ENCODE measurements at regions not wholly inside any gene's neighbourhood (a gene's known extent, or its start where the extent isn't known, plus 50 kb on each side); places are given as distances from the start of the nearest gene placed in this dataset.

DNA sequence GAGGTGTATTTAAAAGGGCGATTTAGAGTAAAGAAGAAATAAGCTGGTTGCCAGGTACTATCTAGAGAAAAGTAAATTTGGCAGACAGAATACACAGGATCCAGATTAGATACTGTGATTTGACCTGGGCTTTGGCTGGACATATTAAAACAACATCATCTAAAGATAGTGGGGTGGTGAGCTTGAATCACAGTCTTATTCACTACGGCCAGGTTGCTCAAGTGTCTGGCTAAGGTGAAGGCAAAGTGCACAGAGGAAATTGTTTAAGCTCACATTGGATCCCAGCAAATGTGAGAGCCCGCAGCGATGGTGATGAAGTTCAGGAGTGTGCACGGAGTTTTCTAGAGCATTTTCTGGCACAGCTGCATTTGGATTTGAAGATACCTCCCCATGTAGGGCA, 398.2 kb upstream of the MEF2C start:
- no peak for DNase-seq

DNA sequence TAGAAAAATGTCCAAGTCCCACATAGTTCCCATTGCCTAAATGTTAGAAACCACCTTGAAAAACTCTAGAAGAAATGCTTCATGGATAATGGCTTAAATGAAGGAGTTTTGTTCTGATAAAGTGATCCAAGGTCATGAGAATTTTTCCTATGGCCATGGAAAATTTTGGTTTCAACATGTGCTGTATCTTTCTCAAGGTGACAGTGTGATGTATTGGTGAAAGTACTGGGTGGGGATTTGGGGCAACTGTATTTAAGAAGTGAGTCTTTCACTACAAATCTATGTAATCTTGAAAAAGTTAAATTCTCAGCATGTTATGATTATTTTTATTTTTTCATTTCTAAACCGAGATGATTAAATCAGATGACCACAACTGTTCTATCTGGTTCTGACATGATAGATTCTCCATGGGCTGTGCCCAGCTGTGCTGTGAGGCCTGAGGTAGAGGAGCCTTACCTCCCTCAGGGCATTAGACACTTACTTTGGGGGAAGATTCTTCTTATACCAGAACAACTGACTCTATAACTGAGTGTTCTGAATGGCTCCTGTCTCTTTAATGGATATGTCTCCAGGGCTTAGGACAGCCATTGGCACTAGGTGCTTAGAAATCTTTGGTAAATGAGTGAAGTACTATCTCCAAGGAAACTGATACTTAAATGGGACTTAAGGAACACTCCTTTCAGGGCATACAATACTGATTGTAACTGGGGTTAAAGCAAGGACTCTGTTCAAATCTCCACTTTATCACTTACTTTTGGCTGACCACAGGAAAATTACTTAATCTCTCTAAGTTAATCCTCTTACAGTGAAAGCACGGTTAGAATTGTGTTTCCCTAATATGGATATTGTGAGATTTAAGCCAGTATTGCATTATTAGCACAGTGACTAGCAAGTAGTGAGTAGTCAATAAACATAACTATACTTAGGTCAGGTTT, 397.4 kb upstream of the MEF2C start:
- DNase-seq: no peak

DNA sequence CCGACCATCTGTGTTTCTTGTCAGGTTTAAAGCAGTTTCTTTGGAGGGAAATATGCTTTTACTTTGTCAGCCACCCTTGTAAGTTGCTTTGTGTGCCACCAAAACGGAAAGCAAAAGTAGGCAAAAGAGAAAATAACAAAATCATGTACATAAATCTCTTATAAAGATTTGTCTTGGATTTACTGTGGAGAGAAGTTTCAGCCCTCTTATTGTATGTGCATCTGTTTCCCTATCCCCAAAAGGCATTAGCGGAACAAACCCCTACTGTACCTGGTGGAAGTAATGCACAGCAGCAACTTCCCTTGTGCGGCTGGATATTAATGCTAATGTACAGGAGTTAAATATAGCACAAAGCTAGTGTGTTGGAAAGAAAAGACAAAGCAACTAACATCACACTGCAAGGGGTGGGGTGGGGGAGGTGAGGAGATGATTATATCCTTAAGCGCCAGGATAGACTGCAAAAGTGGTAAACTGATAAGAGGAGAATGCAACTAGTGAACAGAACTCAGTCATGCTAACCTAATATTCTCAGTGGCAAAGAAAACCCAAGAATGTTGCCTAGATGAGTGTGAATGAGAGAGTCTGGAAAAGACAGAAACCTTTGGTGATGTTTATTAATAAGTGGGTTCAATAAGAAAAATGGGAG, 396.5 kb upstream of the MEF2C start:
- no peak for DNase-seq

DNA sequence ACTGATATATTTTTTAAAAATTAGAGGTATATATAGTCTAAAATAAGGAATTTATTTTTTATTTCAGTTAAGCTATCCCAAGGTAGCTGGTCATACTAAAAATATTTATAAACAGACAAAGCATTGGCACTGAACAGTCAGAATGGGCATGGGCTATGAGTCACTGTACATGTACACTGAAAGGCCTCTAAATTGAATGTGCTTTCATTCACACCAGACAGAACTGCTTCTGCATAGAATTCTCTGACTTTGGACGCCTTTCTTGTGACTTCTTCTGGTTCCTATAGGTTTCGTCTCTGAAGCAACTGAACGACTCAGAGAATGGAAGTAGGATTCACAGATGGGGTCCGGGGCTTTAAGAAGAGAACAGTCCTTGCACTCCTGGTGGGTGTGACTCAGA, 394.8 kb upstream of the MEF2C start:
- DNase-seq: no peak

DNA sequence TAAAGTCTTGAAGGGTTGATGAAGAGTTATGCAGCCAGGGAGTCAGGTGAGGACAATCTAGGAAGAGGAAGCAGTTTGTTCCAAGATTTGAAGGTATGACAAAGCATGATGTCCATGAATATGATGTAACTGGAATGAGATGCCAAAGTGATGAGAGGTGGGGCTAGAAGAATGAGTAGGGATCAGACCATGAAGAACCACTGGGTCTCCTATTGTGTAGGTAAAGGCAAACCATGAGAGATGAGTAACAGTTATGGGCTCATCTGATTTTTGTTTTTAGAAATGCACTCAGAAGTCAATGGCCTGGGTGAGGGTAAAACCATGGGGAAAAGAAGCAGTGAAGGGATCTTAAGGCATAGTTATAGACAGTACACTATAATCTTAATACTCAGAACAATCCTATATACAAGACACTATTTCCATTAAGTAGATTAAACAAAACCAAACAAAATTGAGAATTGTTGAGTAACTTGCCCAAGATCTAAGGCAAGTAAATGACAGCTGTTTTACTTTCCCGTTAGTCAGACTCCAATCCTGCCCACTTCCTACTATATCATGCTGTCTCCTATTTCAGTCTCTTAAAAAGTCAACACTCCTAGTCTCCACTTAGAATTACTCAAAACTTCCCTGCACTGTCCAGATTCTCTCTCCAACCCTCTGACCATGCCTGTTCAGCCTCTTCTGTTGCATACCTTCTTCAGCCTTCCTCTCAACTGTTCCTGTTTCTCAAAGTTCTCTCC, 393.8 kb upstream of the MEF2C start:
- DNase-seq: no peak

DNA sequence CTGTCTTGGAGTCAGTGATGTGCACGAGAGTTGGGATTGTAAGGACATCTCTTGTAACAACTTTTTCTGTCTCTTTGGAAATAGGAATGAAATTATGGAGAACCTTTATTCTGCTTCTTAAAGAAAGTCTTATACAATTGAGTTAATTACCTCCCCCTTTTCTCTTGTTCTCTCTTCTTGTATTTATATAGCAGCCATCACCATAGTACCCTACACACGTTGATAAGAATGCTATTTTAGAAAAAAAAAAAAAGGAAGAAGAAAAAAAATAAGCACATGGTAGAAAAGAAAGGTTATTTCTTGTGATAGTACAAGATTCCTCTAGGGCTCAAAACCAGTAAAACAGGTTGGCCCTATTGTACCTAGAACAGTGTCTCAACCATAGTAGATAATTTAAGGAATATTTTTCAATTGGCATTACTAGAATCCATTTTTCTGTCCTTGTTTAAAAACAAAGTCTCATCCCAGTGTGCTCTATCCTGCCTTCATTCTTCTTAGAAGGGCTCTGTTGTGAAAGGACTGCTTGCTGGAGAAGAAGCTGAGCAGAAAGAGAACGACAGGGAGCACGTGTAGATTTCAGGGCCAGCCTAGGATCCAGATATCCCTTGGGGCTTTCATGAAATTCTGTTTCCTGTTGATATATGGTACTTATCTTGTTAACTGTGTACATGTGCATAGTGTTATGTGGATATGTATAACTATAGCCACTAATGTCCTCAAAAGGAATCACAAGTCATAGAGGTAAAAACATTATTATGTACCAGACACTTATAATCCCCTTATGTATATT, 392.3 kb upstream of the MEF2C start:
- DNase-seq: no peak

DNA sequence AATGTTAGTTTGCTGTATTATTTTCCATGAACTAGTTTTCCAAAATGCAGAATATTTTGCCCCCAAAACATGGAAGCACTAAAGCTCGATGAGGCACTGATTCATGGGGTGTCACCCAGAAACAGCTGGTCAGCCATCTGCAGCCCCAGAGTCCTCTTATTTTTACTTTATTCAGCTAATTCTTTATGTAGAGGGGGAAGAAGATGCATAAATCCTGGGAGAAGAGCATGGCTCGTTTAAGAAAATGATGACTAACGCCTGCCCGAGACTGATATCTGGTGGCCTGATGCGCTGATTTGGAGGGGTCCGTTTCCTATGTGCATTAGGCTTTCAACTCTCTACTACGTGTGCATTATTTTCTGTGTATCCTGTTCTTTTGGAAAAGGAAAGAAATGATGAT, 390.3 kb upstream of the MEF2C start:
- DNase-seq: no peak

DNA sequence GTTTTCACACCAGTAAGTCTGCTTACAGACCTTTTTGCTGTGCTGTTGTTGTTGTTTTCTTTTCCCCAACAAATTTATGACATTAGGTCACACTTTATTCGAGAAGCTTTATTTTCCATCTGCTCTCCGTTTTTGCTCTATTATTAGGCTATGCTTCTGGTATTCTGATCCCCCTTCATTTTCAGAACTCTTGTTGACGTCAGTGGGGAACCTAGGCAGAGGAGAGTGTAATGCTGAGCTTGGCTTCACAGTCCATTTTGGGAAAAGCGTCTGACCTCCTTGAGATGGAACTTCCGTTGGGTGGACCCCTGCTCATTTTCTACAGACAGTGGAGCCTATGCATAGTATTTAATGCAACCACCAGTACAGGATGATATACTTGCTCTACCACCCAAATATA, 387.9 kb upstream of the MEF2C start:
- DNase-seq: no peak

DNA sequence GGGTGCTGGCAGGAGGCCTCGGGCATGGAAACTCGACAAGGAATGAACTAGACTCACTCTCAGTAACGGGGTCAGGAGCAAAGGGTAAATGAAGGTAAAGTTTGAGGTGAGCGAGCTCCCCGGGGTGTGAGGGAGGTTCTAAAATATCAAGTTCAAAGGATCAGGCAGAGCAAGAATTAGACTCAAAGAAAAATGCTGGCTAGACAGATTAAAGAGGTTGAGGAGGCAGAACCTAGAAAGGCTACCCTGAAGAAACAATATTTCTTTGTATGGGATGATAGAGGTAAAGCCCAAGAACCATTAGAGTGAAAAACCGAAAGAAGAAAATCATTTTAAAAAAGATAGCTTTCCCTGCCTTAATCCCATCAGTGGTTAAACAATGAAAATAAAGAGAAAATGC, 386.7 kb upstream of the MEF2C start:
- no peak for DNase-seq

DNA sequence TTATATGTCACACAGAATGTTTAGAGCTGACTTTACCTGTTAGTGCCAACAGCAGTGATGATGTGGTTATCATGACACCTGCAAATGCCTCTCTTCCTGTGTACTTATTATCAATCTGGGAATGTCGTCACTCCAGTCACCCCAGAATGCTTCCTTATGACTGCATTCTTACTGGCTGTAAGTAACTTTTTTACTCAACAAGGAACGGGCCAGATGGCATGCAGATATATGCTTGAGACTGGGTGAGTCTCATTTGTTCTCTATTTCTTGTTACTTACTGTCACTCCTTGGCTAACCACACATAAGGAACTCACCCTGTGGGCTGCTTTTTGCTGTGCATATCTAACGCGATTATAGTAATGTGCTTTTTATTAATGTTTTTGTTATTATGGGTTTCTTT, 385.5 kb upstream of the MEF2C start:
- DNase-seq: no peak

DNA sequence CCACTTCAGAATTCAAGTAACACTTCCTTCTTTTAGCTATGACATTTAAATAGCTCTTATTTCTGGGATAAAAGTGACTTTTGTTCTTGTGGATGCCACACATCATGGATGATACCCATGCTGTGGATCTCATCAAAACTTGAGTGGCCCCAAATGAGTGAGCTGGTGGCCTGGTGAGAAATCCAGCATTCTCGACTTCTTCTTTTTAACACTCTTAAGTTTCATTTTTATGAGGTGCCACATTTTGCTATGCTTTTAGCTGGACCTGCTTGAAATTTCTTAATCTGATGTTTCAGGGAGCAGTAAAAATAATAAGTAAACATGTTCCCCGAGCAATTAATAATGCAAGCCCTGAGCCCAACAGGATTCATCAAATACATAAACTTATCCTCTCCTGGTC, 384.8 kb upstream of the MEF2C start:
- DNase-seq: no peak

DNA sequence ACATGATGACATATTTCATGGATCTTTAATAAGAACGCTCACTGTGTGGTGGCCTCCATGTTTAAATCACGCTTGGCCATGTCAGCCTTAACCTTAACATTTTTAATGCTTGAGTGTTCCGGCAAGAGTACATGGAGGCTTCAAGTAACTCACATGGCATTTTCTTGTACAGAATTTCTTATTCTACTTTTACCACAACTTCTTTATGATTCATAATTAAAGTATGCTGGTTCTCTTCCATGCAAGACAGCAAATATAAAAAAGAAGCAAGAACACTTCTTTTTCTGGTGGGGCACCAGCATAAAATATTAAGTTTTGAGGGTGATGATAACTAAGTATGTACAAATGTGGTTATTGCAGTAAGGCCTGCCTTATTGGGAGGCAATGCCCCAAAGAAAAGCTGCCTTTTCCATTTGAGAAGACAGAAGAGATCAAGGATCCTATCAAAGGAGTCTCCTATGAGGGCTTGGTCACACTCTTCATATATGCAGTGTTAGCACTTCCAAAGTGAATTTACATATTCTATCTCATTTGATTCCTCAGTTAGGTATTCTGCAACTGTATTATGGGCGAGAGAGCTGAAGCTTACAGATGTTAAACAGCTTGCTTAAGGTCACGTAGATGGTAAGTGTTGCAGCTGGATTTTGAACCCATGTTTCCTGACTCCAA, 382.7 kb upstream of the MEF2C start:
- no peak for DNase-seq

DNA sequence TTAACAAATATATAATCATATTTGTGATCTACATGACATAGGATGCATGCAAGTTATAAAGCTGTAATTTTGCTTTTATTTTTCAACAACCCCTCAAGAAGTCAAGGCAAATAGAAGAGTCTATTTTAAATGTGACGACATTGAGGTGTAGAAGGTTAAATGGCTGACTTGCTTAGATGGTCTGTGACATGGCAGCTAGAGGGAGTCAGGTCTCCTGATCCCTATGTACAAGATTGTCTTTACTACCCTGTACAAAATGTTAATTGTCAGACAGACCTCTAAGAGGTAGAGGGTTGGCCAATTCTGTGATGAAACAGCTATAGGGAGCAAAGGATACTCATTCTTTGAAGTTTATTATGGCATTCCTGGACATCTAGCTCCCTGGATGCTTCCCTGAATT, 380.9 kb upstream of the MEF2C start:
- no peak for DNase-seq

DNA sequence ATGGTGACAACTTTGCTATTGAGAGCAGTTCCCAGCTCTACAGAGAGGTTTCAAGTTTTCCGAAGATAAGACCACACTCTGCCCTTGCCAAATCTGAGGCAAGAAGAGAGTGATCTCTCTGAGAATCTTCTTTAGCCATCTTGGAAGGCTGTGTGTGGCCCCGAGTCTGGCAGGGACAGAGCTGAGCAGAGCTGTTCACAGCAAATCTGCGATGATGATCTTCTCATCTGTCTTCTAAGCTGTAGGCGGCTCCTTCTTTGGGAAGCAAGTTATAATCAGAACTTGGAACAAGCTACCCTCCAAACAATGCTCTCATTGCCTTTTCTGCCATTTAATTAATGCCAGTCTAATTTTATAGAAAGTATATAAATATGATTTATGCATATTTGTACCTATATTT, 379.0 kb upstream of the MEF2C start:
- DNase-seq: no peak

DNA sequence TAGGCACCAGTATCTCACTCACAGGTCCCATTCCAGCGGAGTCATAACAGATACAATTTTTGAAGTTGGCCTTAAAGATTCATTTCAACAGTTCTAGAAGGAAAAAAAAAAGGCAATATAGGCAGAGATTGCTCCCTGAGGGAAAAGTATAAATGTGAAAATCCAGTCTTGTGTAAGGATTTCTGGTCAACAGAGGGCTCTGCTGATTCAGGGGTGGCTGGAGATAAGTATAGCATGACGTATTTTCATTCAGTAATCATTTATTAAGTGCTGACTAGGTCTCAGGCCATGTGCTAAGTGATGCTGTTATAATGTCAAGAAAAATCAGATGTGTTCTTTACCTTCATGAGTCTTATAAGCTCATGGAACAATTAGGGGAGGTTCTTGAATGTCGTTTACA, 377.3 kb upstream of the MEF2C start:
- DNase-seq: no peak

DNA sequence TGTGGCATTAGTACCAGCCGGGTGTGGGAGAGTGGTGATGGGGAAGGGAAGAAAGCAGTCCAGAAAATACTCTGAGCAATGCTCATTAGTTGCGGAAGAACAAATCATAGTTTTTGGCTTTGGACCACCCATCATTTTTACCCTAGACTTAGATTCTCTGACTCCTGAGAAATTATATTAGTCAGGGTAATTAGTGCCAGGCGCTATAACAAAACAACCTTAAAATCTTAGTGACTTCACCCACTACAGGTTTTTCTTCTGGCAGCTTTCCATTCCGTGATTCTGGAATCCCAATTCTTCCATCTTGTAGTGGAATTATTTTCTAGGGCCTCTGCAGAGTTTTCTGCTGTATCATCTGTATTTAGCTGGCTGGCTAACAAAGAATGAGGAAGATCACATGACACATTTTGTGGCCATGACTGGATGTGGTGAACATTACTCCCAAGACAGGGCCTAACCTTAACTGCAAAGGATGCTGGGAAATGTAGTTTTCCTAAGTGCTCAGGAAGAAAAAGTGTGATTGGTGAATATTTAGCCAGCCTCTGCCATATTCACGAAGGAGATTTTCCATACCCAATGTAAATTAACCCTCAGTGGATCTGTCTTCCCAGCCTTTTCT, 373.0 kb upstream of the MEF2C start:
- DNase-seq: no peak

DNA sequence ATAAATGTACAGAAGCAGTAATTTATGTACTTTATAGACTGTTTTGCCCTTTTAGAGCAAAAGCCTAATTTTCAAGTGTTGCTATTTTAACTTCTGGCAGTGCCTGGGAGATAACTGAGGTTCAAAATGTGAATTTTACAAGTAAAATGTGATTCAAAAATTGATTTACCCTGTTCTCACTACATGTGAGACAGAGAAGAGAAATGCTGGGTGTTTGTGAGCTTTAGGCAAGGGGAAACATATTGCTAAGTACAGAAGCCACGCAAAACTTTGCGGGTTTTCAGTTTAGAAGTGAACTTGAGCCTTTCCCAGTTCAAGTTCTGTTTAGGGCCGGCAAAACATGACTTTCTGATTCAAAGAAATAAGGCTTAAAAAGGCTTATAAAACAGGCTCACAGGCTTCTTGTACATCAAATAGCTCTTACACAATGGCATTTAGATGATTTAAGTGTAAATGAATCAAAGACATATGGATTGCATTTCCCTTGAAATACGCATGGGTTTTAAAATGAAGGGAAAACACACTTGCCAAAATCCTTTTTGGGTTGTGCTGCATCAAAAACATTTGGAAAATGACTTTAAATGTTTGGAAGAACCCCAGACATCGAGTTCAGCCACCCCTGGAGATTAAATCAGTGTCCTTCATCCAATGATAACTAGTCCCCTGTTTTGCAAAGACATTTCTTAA, 370.8 kb upstream of the MEF2C start:
- DNase-seq: no peak

DNA sequence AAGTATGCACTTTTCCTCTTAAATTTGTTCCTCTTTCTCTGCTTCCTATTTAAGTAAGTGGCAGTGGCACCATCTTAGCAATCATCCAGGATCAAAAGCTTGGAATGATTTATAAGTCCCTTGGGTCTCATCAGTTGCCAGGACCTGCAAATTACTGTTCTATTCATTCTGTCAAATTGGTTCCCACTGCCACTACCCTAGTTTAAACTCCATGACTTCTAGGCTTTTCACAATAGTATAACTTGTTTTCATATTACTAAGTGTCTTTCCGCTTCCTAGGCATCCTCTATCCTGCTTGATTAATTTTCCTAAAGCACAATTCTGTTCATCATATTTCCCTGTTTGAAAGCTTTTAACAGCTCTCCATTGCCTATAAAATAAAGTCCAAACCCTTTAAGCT, 363.9 kb upstream of the MEF2C start:
- DNase-seq: no peak

DNA sequence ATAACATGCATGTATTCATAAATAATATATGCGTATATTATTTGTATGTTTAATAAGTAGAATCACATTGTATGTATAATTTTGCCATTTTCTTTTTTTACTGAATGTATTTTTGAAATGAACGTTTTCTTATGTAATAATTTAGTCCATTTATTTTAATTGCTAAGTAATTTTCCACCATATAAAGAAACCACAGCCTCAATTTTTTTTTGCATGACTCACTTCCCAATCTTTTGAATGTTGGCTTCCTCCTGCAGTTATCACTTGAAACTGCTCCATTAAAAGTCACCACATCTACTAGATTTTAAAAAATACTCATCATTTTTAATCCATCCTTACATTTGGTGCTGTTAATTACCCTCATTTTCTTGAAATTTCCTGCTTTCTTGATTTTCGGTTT, 363.3 kb upstream of the MEF2C start:
- DNase-seq: no peak

DNA sequence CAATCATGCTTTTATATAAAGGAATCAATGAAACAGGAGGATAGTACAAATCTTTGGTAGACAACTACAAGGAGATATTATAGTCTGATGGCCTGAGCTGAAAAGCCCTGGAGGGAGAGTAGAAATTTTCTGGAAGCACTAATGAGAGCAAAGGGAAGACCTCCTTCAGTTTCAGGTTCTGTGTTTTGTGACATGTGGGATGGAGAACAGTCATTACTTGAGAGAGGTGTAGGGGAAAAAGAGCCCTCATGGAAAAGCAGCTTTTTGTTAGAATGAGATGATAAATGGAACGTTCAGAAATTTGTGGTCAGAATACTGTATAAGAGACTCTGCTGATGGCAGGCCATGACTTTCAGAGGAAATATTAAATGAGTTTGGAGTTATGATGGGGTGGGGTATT, 360.6 kb upstream of the MEF2C start:
- DNase-seq: no peak

DNA sequence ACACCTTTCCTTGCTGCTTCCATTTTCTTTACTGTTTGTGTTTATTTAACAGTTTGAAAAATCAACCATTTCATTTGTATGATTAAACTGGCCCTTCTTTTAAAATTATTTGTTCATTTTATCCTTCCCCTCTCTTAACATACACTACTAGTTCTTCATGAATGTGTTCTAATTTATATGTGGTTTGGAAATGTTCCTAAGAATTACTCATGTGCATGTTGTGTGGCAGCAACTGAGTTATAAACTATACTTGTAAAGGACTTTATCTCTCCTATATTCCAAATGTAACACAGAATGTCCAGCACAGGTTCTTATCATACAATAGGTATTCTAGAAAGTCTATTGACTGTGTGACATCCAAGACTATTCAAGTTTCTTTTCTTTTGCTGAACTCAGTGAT, 358.2 kb upstream of the MEF2C start:
- no peak for DNase-seq

Measured in islet precursor cell (in vitro differentiated cells).